KBM-7 (cell line): ENCODE measurements at regions not wholly inside any gene's neighbourhood (a gene's known extent, or its start where the extent isn't known, plus 50 kb on each side); places are given as distances from the start of the nearest gene placed in this dataset.

Source experiments
- DNase-seq: peaks from one replicate; pipeline ENCODE4 v3.0.0-alpha.2; 2015
- in situ Hi-C: fragments of 300-500 bp; cut with MboI; formaldehyde crosslinking; loops from 2 replicates; pipeline ENCODE4 v1.14.3; 2020; ENCODE audit warnings: low sequenced_read_pairs, low pct_unique_long_range_greater_than_20kb, mixed read lengths

GRCh38 chr4:12583275-12583674, 900.9 kb downstream of the RAB28 start:
- no peak for DNase-seq

GRCh38 chr4:12580787-12581186, 903.4 kb downstream of the RAB28 start:
- in situ Hi-C loops, result no loop called here

More at GRCh38 chr4:12583275-12583674, 900.9 kb downstream of the RAB28 start:
- in situ Hi-C loops, result no loop called here

GRCh38 chr4:12579172-12579571, 905.0 kb downstream of the RAB28 start:
- in situ Hi-C loops, result no loop called here
- DNase-seq, result no peak

More at GRCh38 chr4:12580787-12581186, 903.4 kb downstream of the RAB28 start:
- no peak for DNase-seq

GRCh38 chr4:12576409-12576808, 907.7 kb downstream of the RAB28 start:
- no peak for DNase-seq
- in situ Hi-C loops, result no loop called here

- in situ Hi-C loops, result no loop called here
- DNase-seq, result no peak
Measured at GRCh38 chr4:12573716-12574115, 910.4 kb downstream of the RAB28 start.

- DNase-seq, result no peak
- in situ Hi-C loops, result no loop called here
Measured at GRCh38 chr4:12562476-12563140, 921.5 kb downstream of the RAB28 start.

- in situ Hi-C loops, result no loop called here
- DNase-seq, result no peak
Measured at GRCh38 chr4:12562021-12562420, 922.1 kb downstream of the RAB28 start.

GRCh38 chr4:12555011-12555410, 929.1 kb downstream of the RAB28 start:
- in situ Hi-C loops, result no loop called here
- no peak for DNase-seq

GRCh38 chr4:12548678-12549077, 935.5 kb downstream of the RAB28 start:
- in situ Hi-C loops, result no loop called here
- no peak for DNase-seq

GRCh38 chr4:12545812-12546211, 938.3 kb downstream of the RAB28 start:
- no peak for DNase-seq
- in situ Hi-C loops, result no loop called here

GRCh38 chr4:12538162-12538561, 946.0 kb downstream of the RAB28 start:
- in situ Hi-C loops, result no loop called here
- no peak for DNase-seq

- no peak for DNase-seq
- in situ Hi-C loops, result no loop called here
Measured at GRCh38 chr4:12534684-12535083, 949.5 kb downstream of the RAB28 start.

GRCh38 chr4:12519426-12519825, 964.7 kb downstream of the RAB28 start:
- in situ Hi-C loops, result no loop called here
- DNase-seq, result no peak

GRCh38 chr4:12507868-12508481, 976.2 kb downstream of the RAB28 start:
- no peak for DNase-seq
- in situ Hi-C loops, result no loop called here

- in situ Hi-C loops, result no loop called here
- no peak for DNase-seq
Measured at GRCh38 chr4:12500409-12500808, 983.7 kb downstream of the RAB28 start.

- in situ Hi-C loops, result no loop called here
Measured at GRCh38 chr4:12499693-12500092, 984.4 kb downstream of the RAB28 start.

GRCh38 chr4:12495211-12495610, 988.9 kb downstream of the RAB28 start:
- no peak for DNase-seq
- in situ Hi-C loops, result no loop called here

More at GRCh38 chr4:12499693-12500092, 984.4 kb downstream of the RAB28 start:
- no peak for DNase-seq

- DNase-seq, result no peak
- in situ Hi-C loops, result no loop called here
Measured at GRCh38 chr4:12492730-12493393, 991.3 kb downstream of the RAB28 start.

- DNase-seq, result no peak
- in situ Hi-C loops, result no loop called here
Measured at GRCh38 chr4:12488672-12489071, 995.5 kb downstream of the RAB28 start.

- no peak for DNase-seq
- in situ Hi-C loops, result no loop called here
Measured at GRCh38 chr4:12487000-12487399, 997.1 kb downstream of the RAB28 start.
